A549 (cell line): ENCODE measurements at regions not wholly inside any gene's neighbourhood (a gene's known extent, or its start where the extent isn't known, plus 50 kb on each side); places are given as distances from the start of the nearest gene placed in this dataset.

Experiments
- BHLHE40 ChIP-seq: IDR thresholded peaks from 2 replicates; pipeline ENCODE4 v1.6.1; 2012; ENCODE audit warnings: low read depth, low read length, inconsistent platforms
- CTCF ChIP-seq: fragments of >200 bp; sonication (Bioruptor Twin); formaldehyde crosslinking; IDR thresholded peaks from 3 replicates; pipeline ENCODE4 v1.5.1; 2016
- EP300 ChIP-seq, 2 experiments: fragments of >200 bp; sonication (Bioruptor Twin); formaldehyde crosslinking; IDR thresholded peaks; 2 replicates in 1 of 2; 3 replicates in 1 of 2; pipeline ENCODE4 v1.6.1; 2016 to 2017
- HDAC2 ChIP-seq: fragments of 200-600 bp; sonication (generic); IDR thresholded peaks from 2 replicates; pipeline ENCODE4 v1.6.1; 2016
- HEYL ChIP-seq: fragments of 250-450 bp; sonication (Bioruptor Pico); IDR thresholded peaks from 2 replicates; pipeline ENCODE4 v1.8.0; 2021; ENCODE audit warnings: mild to moderate bottlenecking, moderate library complexity
- JUN ChIP-seq, 2 experiments: fragments of >200 bp; sonication (Bioruptor Twin); formaldehyde crosslinking; IDR thresholded peaks; 2 replicates in 1 of 2; 3 replicates in 1 of 2; pipeline ENCODE4 v1.6.1; 2016 to 2017
- MAX ChIP-seq: IDR thresholded peaks from 2 replicates; pipeline ENCODE4 v1.6.1; 2012
- MAZ ChIP-seq: fragments of 150-350 bp; IDR thresholded peaks from 2 replicates; pipeline ENCODE4 v1.6.1; 2014; ENCODE audit warnings: antibody characterized with exemption, low read depth, low read length, borderline replicate concordance
- PBX3 ChIP-seq: IDR thresholded peaks from 2 replicates; pipeline ENCODE4 v1.6.1; 2012
- POLR2A ChIP-seq: IDR thresholded peaks from 2 replicates; pipeline ENCODE4 v1.6.1; 2012; ENCODE audit warnings: mild to moderate bottlenecking, low read length
- POLR2AphosphoS2 ChIP-seq: conservative IDR thresholded peaks from 2 replicates; pipeline ENCODE4 v1.6.1; 2012; ENCODE audit warnings: low read length, improper control_type of control experiment, inconsistent platforms
- REST ChIP-seq: fragments of 200-600 bp; sonication (generic); IDR thresholded peaks from 2 replicates; pipeline ENCODE4 v1.6.1; 2016; ENCODE audit warnings: antibody characterized with exemption, mild to moderate bottlenecking, moderate library complexity
- SREBF2 ChIP-seq: fragments of 450-650 bp; IDR thresholded peaks from 2 replicates; pipeline ENCODE4 v1.6.1; 2014; ENCODE audit warnings: mild to moderate bottlenecking, moderate library complexity
- TF ChIP-seq, protein P1 (sequence below): fragments of 250-450 bp; sonication (Bioruptor Pico); IDR thresholded peaks from 2 replicates; pipeline ENCODE4 v1.5.0; 2021; ENCODE audit warnings: mild to moderate bottlenecking, moderate library complexity, borderline replicate concordance

DNA sequence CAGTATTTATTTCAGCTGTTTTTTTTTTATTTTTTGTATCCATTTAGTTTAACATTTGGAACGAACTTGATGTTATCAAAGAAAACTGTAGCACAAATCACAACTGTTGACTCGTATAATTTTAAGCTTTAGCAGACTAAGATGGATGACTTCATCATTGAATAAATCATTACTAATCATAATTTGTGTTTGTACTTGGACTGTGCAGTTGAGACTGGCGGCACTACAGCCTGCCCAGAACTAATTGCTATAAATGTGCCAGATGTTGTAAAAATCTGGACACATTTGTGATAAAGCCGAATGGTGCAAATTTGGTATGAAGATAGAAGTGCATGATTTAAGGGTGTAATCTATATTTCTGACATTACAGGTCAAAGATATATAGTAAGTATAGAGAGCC, 897.7 kb upstream of the CDH8 start:
- TF ChIP-seq BHLHE40 (no peak), POLR2AphosphoS2 (no peak), CTCF (no peak), HDAC2 (no peak), REST (no peak), POLR2A (no peak), MAX (no peak), JUN (IDR thresholded peaks at IDR 0.05) (no peak), SREBF2 (no peak), PBX3 (no peak), EP300 (IDR thresholded peaks at IDR 0.05) (no peak), MAZ (no peak), HEYL (no peak)
- TF ChIP-seq, protein P1, sequence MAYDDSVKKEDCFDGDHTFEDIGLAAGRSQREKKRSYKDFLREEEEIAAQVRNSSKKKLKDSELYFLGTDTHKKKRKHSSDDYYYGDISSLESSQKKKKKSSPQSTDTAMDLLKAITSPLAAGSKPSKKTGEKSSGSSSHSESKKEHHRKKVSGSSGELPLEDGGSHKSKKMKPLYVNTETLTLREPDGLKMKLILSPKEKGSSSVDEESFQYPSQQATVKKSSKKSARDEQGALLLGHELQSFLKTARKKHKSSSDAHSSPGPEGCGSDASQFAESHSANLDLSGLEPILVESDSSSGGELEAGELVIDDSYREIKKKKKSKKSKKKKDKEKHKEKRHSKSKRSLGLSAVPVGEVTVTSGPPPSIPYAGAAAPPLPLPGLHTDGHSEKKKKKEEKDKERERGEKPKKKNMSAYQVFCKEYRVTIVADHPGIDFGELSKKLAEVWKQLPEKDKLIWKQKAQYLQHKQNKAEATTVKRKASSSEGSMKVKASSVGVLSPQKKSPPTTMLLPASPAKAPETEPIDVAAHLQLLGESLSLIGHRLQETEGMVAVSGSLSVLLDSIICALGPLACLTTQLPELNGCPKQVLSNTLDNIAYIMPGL: no peak
